GM18951 (cell line): ENCODE measurements at regions not wholly inside any gene's neighbourhood (a gene's known extent, or its start where the extent isn't known, plus 50 kb on each side); places are given as distances from the start of the nearest gene placed in this dataset.

Source experiments
- POLR2A ChIP-seq: IDR thresholded peaks from 4 replicates; pipeline ENCODE4 v1.6.1; 2011; ENCODE audit warnings: mild to moderate bottlenecking; ENCODE audit not compliant: insufficient read length, insufficient read depth; ENCODE audit errors: extremely low read depth
- in situ Hi-C: fragments of 300-500 bp; cut with MboI; formaldehyde crosslinking; loops from one replicate; pipeline ENCODE4 v1.12.0; 2022; ENCODE audit warnings: low sequenced_read_pairs, mixed read lengths, inconsistent platforms; ENCODE audit not compliant: unreplicated experiment

DNA sequence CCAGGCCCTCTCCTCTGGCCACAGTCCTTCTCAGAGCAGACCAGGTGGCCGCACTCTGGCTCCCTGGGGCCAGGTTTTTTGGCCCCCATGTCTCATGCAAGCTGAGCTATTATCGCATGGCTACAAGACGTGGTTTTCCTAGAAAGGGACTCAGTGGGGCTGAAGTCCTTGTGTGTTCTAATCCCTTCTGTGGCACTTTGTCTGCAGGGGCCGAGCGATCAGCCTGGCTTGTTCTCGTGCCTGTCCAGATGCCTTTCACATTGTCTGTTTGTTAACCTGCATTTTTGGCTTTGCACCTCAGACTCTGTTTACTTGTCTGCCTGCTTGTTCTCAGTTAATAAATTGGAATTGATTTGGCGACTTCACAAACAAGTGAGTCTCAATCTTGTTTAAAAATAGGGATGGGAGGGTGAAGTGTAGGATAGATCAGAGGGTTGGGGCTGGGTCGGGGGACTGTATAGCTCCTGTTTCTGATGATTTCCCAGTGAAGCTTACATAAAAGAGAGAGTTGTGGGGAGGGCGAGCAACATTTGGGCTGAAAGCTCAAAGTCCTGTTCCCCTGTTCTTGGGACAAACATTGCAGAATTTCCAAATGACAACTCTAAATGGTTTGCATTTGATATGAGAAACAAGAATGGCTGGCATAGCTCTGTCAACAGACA, 440.4 kb downstream of the COG6 start:
- in situ Hi-C loops = no loop called here
- TF ChIP-seq POLR2A = no peak

DNA sequence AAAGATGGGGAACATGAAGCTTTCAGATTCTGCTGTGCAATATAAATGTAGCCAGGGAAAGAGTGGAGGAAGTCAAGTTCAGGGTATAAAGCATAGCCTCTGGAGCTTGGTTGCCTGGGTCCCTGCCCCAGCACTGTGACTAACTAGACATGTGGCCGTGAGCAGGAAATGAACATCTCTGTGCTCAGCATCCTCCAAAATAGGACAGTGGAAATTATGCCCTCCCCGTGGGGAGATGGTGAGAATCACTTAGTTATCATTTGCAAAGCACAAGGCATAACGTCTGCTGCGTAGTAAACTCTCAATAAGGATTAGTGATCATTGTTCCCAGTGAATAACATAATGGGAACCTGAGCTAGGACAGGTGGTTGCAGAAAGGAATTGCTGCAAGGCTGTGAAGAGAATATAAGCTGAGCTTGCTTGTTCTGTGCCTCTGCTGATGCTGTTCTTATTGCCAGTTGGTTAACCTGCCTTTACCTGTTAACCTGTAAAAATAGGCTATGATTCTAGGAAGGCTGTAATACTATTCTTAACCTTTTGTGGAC, 441.0 kb downstream of the COG6 start:
- no peak for TF ChIP-seq POLR2A
- in situ Hi-C loops = no loop called here

DNA sequence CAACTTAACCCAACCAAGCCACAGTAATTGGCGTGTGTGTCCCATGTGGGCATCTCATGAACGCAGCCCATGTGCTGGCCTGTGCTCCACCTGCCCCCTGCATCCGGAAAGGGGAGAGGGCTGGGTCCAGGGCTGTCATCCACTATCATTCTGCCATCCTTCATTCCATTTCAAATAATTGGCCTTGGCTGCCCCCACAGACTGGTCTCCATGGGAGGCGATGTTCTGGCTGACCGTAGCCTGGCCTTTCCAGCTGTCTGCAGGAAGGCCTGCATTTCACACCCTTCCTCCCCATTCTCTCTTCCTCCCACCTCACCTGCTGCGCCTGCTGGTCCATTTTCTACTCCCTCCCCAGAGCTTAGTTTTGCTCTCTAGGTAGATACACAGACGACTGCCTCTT, 442.8 kb downstream of the COG6 start:
- no peak for TF ChIP-seq POLR2A
- in situ Hi-C loops = no loop called here

DNA sequence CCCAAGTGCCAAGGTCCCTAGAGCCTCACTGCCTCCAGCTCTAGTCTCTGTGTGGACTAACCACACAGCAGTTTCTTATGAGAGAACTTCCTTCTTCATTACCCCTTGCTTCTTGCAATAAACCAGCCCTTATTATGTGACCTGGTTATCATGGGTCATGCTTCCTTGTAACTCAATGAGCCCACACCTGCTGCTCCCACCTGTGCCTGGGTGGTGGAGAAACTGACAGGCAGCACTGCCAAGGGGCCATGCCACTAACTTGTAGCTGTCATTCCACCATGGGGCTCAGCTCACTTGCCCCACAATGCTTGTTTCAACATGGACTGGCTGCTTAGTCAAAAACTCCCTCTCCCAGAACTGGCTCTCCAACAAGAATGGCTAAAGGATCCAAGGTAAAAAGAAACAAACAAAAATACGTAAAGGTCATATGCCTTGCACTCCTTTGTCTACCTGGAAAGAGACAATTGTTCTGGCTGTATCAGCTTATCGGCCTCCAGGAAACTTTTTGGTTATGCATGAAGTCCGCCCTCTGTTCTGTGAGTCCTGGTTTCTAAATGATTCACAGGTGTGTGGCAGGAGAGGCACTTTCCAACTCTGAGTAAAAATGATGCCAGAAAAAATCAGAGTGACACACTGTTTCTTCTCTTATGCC, 446.4 kb downstream of the COG6 start:
- TF ChIP-seq POLR2A = no peak
- in situ Hi-C loops = no loop called here

DNA sequence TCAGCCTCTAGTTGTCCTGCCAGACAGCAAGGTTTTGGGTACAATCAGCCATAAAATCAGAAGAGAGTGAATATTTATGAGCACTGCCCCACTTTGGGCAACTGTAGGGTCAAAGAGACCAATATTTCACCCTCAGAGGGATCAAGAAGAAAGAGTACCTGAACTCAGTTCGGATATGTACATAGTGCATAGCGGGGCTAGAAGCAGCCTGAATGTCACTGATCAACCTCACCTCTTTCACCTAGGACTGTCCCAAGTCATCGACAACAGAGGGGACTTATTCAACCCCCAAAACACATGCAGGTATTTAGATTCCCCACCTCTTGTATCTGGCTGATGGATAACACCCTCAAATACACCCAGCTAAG, 446.9 kb downstream of the COG6 start:
- no peak for TF ChIP-seq POLR2A
- in situ Hi-C loops = no loop called here

DNA sequence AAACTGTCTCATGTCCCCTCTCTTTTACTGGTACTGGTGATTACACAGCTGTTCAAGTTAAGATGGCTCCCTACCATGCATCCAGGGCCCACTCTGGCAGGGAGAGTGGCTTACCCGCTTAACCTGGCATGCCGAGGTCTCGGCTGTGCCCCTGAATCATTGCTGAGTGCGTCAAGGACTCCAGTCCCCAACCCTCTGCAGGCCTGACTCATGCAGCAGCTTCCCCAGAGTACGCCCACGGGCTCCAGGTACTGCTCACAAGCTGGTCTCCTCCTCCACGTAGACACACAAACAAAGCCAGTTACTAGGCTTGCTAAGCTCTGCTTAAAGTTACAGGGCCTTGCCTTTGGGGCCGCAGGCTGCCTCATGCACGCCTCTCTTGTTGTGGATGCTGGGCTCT, 447.4 kb downstream of the COG6 start:
- in situ Hi-C loops = no loop called here
- TF ChIP-seq POLR2A = no peak

DNA sequence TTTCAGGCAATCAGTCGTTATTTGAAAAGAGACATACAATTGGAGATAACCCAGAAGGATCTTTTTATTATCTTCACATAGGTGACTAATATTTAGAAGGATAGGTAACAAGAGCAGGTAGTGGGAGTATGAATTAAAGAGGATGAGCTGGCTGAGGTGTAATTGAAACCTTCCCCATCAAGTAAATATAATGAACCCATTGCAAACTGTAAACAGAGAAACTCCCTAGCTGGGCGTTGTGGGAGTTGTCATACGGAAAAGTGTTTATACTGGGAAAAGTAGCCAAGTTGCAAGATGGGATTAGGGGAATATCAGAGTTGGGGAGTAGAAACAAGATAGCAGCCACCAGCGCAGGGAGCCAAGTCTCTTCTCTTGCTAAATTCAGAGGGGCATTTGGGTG, 448.4 kb downstream of the COG6 start:
- in situ Hi-C loops = no loop called here
- TF ChIP-seq POLR2A = no peak

DNA sequence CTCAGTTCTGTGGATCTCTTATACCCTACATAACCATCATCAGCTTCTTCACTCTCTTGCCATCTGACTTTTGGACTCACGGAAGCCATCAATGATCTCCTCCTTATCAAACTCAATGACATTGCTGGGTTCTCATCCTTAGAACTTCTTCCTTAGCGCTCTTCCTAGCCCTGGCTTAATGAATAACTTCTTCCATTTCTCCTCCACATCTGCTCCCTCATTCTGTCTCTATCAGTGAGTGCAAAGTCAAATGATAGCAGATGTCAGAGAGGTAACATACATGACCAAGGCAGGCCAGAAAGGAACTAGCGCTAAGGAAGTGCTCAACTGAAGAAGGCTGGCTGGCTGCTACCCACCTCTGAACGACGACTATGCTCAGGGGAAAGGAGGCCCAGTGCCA, 449.8 kb downstream of the COG6 start:
- in situ Hi-C loops = no loop called here
- TF ChIP-seq POLR2A = no peak

DNA sequence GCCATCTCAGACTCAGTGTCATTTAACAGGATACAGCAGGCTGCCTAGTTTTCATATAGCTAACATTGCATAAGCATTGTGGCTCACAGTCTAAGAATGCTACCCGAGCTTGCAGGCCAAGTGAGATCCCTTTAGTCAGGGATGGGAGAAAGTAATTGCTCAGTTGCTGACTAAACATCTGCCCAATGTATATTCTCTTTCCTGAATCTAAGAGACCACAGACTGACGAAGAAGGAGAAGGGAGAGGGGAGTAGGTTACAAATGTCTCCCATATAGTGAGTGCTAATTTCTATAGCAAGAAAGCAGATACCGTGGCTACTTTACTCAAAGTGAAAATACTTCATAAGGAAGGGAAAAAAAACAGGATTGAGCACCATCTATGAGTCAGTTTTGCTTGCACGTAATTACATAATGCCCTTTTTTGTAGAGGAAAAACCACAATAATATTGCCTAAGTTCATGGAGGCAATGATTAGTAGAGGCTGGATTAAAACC, 453.9 kb downstream of the COG6 start:
- TF ChIP-seq POLR2A = no peak
- in situ Hi-C loops = no loop called here

DNA sequence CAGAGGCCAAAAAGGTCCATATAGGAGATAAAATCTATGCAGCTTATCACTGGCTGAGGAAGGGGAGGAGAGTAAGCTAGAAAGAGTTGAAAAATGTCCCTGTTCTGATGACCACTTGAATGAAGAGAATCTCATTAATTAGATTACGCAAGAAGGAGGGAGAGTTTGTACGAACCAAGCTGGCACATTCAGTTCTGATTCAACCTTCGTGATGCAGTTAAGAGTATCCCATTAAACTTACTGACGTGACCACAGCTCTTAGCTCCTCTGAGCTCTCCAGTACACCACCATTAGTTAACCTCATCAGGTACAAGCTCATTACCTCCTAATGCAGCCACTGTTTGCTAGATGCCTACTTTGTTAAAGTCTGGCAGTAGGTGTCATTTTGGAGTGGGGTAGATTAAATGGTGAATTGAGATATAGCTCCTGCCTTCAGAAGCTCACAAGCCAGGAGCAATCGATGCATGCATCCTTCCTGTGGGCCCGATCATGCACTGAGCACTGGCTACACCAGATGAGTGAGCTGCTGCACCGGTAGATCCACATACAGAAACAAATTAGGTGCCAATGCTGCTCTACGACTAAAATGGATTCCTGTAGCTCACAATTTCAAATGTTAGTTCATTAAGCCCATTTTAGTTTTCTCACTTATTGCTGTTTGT, 458.3 kb downstream of the COG6 start:
- in situ Hi-C loops = no loop called here
- no peak for TF ChIP-seq POLR2A

DNA sequence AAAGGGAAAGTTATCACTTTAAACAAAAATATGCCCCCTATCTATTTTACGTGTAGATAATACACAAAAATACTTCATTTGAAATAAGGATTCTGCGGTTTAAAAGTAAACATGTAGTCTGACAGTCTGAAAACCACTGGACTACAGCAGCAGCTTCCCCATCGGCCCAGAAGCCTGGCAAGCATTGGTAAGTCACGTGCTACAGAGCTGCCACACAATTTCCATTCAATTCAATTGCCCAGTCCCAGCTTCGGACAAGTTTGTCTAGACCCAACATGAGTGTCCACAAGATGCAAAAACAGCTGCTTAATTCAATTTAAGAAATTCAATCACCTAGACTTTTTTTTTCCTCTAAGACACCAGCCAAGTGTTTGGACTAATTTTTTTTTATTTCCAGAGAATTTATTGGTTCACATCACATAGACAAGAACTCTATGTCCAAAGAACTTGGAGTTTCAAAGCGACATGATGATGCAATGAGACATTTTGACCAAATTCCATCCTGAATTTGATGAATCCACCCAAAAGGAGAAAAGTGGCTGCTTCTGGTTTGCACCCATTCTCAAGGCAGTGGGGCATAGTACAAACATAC, 458.9 kb downstream of the COG6 start:
- TF ChIP-seq POLR2A = no peak
- in situ Hi-C loops = no loop called here

DNA sequence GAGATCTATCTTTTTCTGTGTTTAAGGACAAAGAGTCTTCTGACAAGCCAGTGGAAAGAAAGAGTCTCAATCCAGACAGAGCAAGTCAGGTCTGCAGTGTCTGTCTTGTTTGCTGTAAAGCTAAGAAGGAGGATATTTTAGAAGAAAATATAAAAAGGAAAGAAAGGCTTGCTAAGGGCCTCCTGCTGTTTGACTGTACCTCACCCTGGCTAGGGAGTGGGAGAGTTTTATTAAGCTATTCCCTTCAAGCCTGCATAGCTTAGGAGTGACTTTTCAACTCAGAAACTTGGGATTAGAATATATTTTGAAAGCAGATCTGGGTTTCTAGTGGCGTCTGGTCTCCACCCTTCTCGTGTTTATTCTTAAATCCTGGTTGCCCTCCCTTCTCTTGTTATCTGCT, 460.0 kb downstream of the COG6 start:
- in situ Hi-C loops = no loop called here

DNA sequence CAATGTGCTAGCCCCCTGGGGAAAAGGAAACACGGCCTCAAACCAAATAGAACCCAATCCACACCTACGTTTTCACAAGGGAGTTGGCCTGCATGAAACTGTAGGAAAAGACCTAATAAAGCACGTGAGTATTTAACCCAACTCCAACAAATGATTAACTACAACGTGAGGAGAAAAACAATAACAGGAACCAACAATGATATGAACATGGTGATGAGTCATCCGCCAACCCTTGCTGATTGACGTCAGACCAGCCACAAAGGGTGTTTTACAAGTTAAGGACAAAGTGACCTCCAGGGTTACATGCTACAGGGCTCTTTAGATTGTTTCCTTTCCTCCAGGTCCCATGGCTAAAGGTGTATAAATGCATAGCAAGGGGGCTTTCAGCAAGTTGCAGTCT, 460.5 kb downstream of the COG6 start:
- no peak for TF ChIP-seq POLR2A
- in situ Hi-C loops = no loop called here

More for the DNA sequence above, 460.0 kb downstream of the COG6 start:
- TF ChIP-seq POLR2A = no peak
